Hepatocyte (in vitro differentiated cells): ENCODE measurements at regions not wholly inside any gene's neighbourhood (a gene's known extent, or its start where the extent isn't known, plus 50 kb on each side); places are given as distances from the start of the nearest gene placed in this dataset.

ENCODE experiments used
- EZH2phosphoT487 ChIP-seq: fragments of 200-600 bp; sonication (generic); IDR thresholded peaks from one replicate; pipeline ENCODE4 v1.6.1; 2018; ENCODE audit warnings: antibody characterized with exemption, mild to moderate bottlenecking, low read depth, moderate library complexity; ENCODE audit not compliant: unreplicated experiment, severe bottlenecking
- TF ChIP-seq, protein P1 (sequence below): fragments of 200-600 bp; sonication (generic); IDR thresholded peaks from 2 replicates; pipeline ENCODE4 v1.5.1; 2016; ENCODE audit warnings: antibody characterized with exemption, mild to moderate bottlenecking; ENCODE audit not compliant: poor library complexity

DNA sequence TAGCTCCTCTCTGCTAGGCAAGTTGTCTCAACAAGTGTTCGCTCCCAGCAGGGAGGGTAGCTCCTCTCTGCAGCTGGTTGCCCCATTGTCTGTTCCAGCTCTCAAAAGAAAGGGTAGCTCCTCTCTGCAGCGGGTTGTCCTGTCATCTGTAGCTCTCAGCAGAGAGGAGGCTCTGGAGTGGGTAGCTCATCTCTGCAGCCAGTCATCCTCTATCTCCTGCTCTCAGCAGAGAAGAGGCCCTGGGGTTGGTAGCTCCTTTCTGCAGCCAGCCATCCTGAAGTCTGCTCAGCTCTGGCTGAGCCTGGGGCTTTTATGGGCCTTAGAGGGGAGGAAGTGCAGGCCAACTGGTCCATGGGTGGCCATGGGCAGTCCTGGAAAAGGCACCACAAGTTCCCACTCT, 342.7 kb downstream of the PTTG2 start:
- TF ChIP-seq, protein P1, sequence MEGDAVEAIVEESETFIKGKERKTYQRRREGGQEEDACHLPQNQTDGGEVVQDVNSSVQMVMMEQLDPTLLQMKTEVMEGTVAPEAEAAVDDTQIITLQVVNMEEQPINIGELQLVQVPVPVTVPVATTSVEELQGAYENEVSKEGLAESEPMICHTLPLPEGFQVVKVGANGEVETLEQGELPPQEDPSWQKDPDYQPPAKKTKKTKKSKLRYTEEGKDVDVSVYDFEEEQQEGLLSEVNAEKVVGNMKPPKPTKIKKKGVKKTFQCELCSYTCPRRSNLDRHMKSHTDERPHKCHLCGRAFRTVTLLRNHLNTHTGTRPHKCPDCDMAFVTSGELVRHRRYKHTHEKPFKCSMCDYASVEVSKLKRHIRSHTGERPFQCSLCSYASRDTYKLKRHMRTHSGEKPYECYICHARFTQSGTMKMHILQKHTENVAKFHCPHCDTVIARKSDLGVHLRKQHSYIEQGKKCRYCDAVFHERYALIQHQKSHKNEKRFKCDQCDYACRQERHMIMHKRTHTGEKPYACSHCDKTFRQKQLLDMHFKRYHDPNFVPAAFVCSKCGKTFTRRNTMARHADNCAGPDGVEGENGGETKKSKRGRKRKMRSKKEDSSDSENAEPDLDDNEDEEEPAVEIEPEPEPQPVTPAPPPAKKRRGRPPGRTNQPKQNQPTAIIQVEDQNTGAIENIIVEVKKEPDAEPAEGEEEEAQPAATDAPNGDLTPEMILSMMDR, result no peak
- TF ChIP-seq EZH2phosphoT487, result no peak
